Lower lobe of right lung (tissue), 2 donors: ENCODE measurements at regions not wholly inside any gene's neighbourhood (a gene's known extent, or its start where the extent isn't known, plus 50 kb on each side); places are given as distances from the start of the nearest gene placed in this dataset.
"Not testable (repeated sequence)": the region's sequence is repeated elsewhere in the genome, so short reads cannot be mapped to it uniquely, and the experiment has no call there.

Source experiments
- ATAC-seq, 2 donors: fragments of 200-7000 bp; cut with Tn5 transposase; one replicate each; pipeline ENCODE4 v1.9.1; 2020 to 2022; ENCODE audit warnings: mild to moderate bottlenecking in 2 of 2, moderate library complexity in 2 of 2
- DNase-seq: peaks from one replicate; pipeline ENCODE4 v3.0.0-alpha.2; 2020
- H3K27ac ChIP-seq: fragments of 200-600 bp; one replicate; pipeline ENCODE4 v1.8.0; 2022
- H3K27me3 ChIP-seq: fragments of 200-600 bp; one replicate; pipeline ENCODE4 v1.8.0; 2022; ENCODE audit warnings: low read depth
- H3K36me3 ChIP-seq: fragments of 200-600 bp; one replicate; pipeline ENCODE4 v1.8.0; 2022; ENCODE audit warnings: mild to moderate bottlenecking
- H3K4me1 ChIP-seq: fragments of 200-600 bp; one replicate; pipeline ENCODE4 v1.8.0; 2022
- H3K4me3 ChIP-seq: fragments of 200-600 bp; one replicate; pipeline ENCODE4 v1.8.0; 2022; ENCODE audit warnings: mild to moderate bottlenecking
- H3K9me3 ChIP-seq: fragments of 200-600 bp; one replicate; pipeline ENCODE4 v1.8.0; 2022
- CTCF ChIP-seq: fragments of 200-600 bp; IDR thresholded peaks from one replicate; pipeline ENCODE4 v1.8.0; 2022; ENCODE audit warnings: antibody characterized with exemption, mild to moderate bottlenecking
- intact Hi-C: fragments of 100-400 bp; cut with DNase I; formaldehyde crosslinking; loops from one replicate; pipeline ENCODE4 v1.11.0; 2022
- donor health status: DM: no; HTN: yes; CAD: no; lungs with severe emphysema.

- intact Hi-C loops: no loop called here
- H3K4me3 ChIP-seq: no peak overlapping the region
- no peaks in the 10 kb centered on the region for H3K27me3 ChIP-seq
- H3K4me1 ChIP-seq: peaks cover under 1% of the 10 kb centered on the region
- no peak overlapping the region for H3K27ac ChIP-seq
- no peak for TF ChIP-seq CTCF
- ATAC-seq (no peak), DNase-seq (no peak)
- H3K36me3 ChIP-seq: no peaks in the 10 kb centered on the region
- no peaks in the 10 kb centered on the region for H3K9me3 ChIP-seq
Measured at GRCh38 chr7:106537119-106537518, 123.8 kb downstream of the CCDC71L start.

GRCh38 chr7:106536079-106536478 lies 124.9 kb downstream of the CCDC71L start:
- Histone ChIP-seq H3K4me3 (no peak overlapping the region), H3K9me3 (no peaks in the 10 kb centered on the region), H3K36me3 (no peaks in the 10 kb centered on the region), H3K4me1 (no peaks in the 10 kb centered on the region), H3K27ac (no peak overlapping the region), H3K27me3 (no peaks in the 10 kb centered on the region)
- ATAC-seq (no peak), DNase-seq (no peak)
- intact Hi-C loops: no loop called here
- no peak for TF ChIP-seq CTCF

GRCh38 chr7:106535234-106535932 lies 125.6 kb downstream of the CCDC71L start:
- Histone ChIP-seq H3K4me3 (no peak overlapping the region), H3K9me3 (no peaks in the 10 kb centered on the region), H3K36me3 (no peaks in the 10 kb centered on the region), H3K27me3 (no peaks in the 10 kb centered on the region), H3K4me1 (no peaks in the 10 kb centered on the region), H3K27ac (no peak overlapping the region)
- DNase-seq (no peak), ATAC-seq (peak in 1 of 2 donors; percentile 19)
- intact Hi-C loops: no loop called here
- TF ChIP-seq CTCF: no peak

GRCh38 chr7:106534271-106534846 lies 126.6 kb downstream of the CCDC71L start:
- no peaks in the 10 kb centered on the region for H3K9me3 ChIP-seq
- H3K36me3 ChIP-seq: no peaks in the 10 kb centered on the region
- H3K27ac ChIP-seq: no peak overlapping the region
- intact Hi-C loops: no loop called here
- no peak overlapping the region for H3K4me3 ChIP-seq
- DNase-seq: no peak
- no peaks in the 10 kb centered on the region for H3K27me3 ChIP-seq
- H3K4me1 ChIP-seq: no peaks in the 10 kb centered on the region
- no peak for ATAC-seq
- no peak for TF ChIP-seq CTCF

GRCh38 chr7:106530183-106530582 lies 130.8 kb downstream of the CCDC71L start:
- ATAC-seq, H3K4me3 ChIP-seq, H3K27me3 ChIP-seq, H3K4me1 ChIP-seq, H3K36me3 ChIP-seq, DNase-seq, H3K27ac ChIP-seq, intact Hi-C loops, H3K9me3 ChIP-seq: not testable (repeated sequence)

GRCh38 chr7:106526617-106527016 lies 134.3 kb downstream of the CCDC71L start:
- DNase-seq, H3K27me3 ChIP-seq, intact Hi-C loops, H3K4me3 ChIP-seq, H3K27ac ChIP-seq, ATAC-seq, H3K36me3 ChIP-seq, H3K9me3 ChIP-seq, H3K4me1 ChIP-seq: not testable (repeated sequence)
